ENCODE measurements at regions not wholly inside any gene's neighbourhood (a gene's known extent, or its start where the extent isn't known, plus 50 kb on each side); places are given as distances from the start of the nearest gene placed in this dataset.

GRCh38 chr14:87109271-87109670 lies 883.7 kb downstream of the GALC start:
- TF ChIP-seq CTCF (IDR thresholded peaks at IDR 0.05; ENCODE audit: poor library complexity, severe bottlenecking) (no peak), SMC3 (conservative IDR thresholded peaks at IDR 0.05; ENCODE audit: poor library complexity) (no peak), POLR2AphosphoS5 (IDR thresholded peaks at IDR 0.05) (no peak), TAF1 (IDR thresholded peaks at IDR 0.05; ENCODE audit: low read depth) (no peak), RAD21 (conservative IDR thresholded peaks at IDR 0.05) (no peak), REST (IDR thresholded peaks at IDR 0.05; ENCODE audit: borderline replicate concordance) (no peak), EZH2 (IDR thresholded peaks at IDR 0.05; ENCODE audit: borderline replicate concordance, insufficient read depth, low read length, poor library complexity, severe bottlenecking) (no peak), EP300 (conservative IDR thresholded peaks at IDR 0.05; ENCODE audit: poor library complexity, severe bottlenecking) (no peak), MXI1 (conservative IDR thresholded peaks at IDR 0.05; ENCODE audit: poor library complexity, severe bottlenecking) (no peak)
